GM12878 (cell line): ENCODE measurements at regions not wholly inside any gene's neighbourhood (a gene's known extent, or its start where the extent isn't known, plus 50 kb on each side); places are given as distances from the start of the nearest gene placed in this dataset.

Source experiments
- ATAC-seq: fragments of 200-7000 bp; cut with Tn5 transposase; 3 replicates; pipeline ENCODE4 v1.9.1; 2020; ENCODE audit warnings: mild to moderate bottlenecking, moderate library complexity
- BruUV-seq: library from RNA; stranded (reverse); fragments of 400-500 nt; replicated peaks from 2 replicates; lab custom pipeline; 2021; lab: Mats Ljungman, UMichigan
- CTCF ChIA-PET: fragments of 300-600 bp; sonication (Branson Sonifier 250); formaldehyde crosslinking; extraction: SDS; loops from one replicate; lab custom pipeline; 2021; ENCODE audit warnings: inconsistent platforms; lab: Yijun Ruan, JAX
- POLR2A ChIA-PET: fragments of 350-600 bp; formaldehyde crosslinking; extraction: SDS; loops from one replicate; lab custom pipeline; 2021; ENCODE audit warnings: inconsistent platforms; lab: Charles Lee
- RAD21 ChIA-PET: fragments of 300-600 bp; sonication (Branson Sonifier 250); formaldehyde crosslinking; loops from one replicate; lab custom pipeline; 2023; ENCODE audit warnings: antibody characterized with exemption; ENCODE audit not compliant: unreplicated experiment; lab: Charles Lee
- SMC1A ChIA-PET: fragments of 300-600 bp; sonication (Branson Sonifier 250); formaldehyde crosslinking; loops from one replicate; lab custom pipeline; 2023; ENCODE audit not compliant: unreplicated experiment, uncharacterized antibody; lab: Charles Lee
- DNase-seq: peaks from one replicate; pipeline ENCODE4 v3.0.0-alpha.2; 2011; ENCODE audit warnings: low read depth, low spot score
- FAIRE-seq: peaks from 3 replicates; lab custom pipeline; 2011; peaks lifted over from hg19 to GRCh38; lab: Jason Lieb, UNC
- H2AFZ ChIP-seq: 2 replicates; pipeline ENCODE4 v1.6.0; 2011; ENCODE audit warnings: low read depth, low read length, control low read depth; ENCODE audit not compliant: control insufficient read depth
- H3K27ac ChIP-seq: 2 replicates; pipeline ENCODE4 v1.5.1; 2011; ENCODE audit warnings: control low read depth; ENCODE audit not compliant: control insufficient read depth, insufficient read depth
- H3K27me3 ChIP-seq, 2 experiments: replicated peaks in 1 of 2; 2 replicates each; pipeline versions ENCODE4 v1.6.0 to v1.6.1; 2011; ENCODE audit warnings: low read length in 1 of 2; ENCODE audit not compliant: control insufficient read depth in 2 of 2, insufficient read depth in 2 of 2
- H3K36me3 ChIP-seq, 2 experiments: 2 replicates each; pipeline ENCODE4 v1.5.1; 2011; ENCODE audit warnings: low read length in 1 of 2; ENCODE audit not compliant: control insufficient read depth in 2 of 2, insufficient read depth in 2 of 2
- H3K4me1 ChIP-seq: 2 replicates; pipeline ENCODE4 v1.6.1; 2011; ENCODE audit warnings: mild to moderate bottlenecking, low read length, moderate library complexity, mixed read lengths; ENCODE audit not compliant: control insufficient read depth, insufficient read depth
- H3K4me2 ChIP-seq: 2 replicates; pipeline ENCODE4 v1.6.0; 2011; ENCODE audit warnings: control low read depth; ENCODE audit not compliant: control insufficient read depth, insufficient read depth
- H3K4me3 ChIP-seq: fragments of 200-600 bp; sonication (generic); 2 replicates; pipeline ENCODE4 v1.5.1; 2016
- H3K79me2 ChIP-seq: 2 replicates; pipeline ENCODE4 v1.6.0; 2011; ENCODE audit warnings: low read length; ENCODE audit not compliant: control insufficient read depth, insufficient read depth
- H3K9ac ChIP-seq: 2 replicates; pipeline ENCODE4 v1.8.0; 2011; ENCODE audit warnings: low read length, control low read depth, mixed read lengths; ENCODE audit not compliant: control insufficient read depth, insufficient read depth
- H3K9me3 ChIP-seq: replicated peaks from 3 replicates; pipeline ENCODE4 v1.5.1; 2011; ENCODE audit warnings: mild to moderate bottlenecking, low read length; ENCODE audit not compliant: control insufficient read depth, insufficient read depth
- H4K20me1 ChIP-seq: 2 replicates; pipeline ENCODE4 v1.6.0; 2011; ENCODE audit not compliant: control insufficient read depth, insufficient read depth
- ATF3 ChIP-seq: IDR thresholded peaks from 2 replicates; pipeline ENCODE4 v1.6.1; 2011; ENCODE audit warnings: low read depth, mild to moderate bottlenecking, low read length, moderate library complexity, borderline replicate concordance; ENCODE audit errors: extremely low read depth
- BACH1 ChIP-seq: fragments of 450-650 bp; IDR thresholded peaks from 2 replicates; pipeline ENCODE4 v1.6.1; 2017; ENCODE audit warnings: mild to moderate bottlenecking, borderline replicate concordance
- BCLAF1 ChIP-seq: fragments of 450-650 bp; IDR thresholded peaks from 2 replicates; pipeline ENCODE4 v1.6.1; 2017; ENCODE audit warnings: antibody characterized with exemption, mild to moderate bottlenecking, moderate library complexity
- E4F1 ChIP-seq: fragments of 450-650 bp; IDR thresholded peaks from 2 replicates; pipeline ENCODE4 v1.6.1; 2018; ENCODE audit warnings: borderline replicate concordance, mild to moderate bottlenecking; ENCODE audit not compliant: partially characterized antibody
- EGR1 ChIP-seq, 2 experiments: IDR thresholded peaks; 1 replicate in 1 of 2; 2 replicates in 1 of 2; pipeline ENCODE4 v1.6.1; 2011 to 2012; ENCODE audit warnings: low read depth in 2 of 2, low read length in 2 of 2, borderline replicate concordance in 1 of 2, mild to moderate bottlenecking in 1 of 2, moderate library complexity in 1 of 2
- ESRRA ChIP-seq: IDR thresholded peaks from 2 replicates; pipeline ENCODE4 v1.6.1; 2012; ENCODE audit warnings: mild to moderate bottlenecking, low read length, improper control_type of control experiment
- MEF2B ChIP-seq: fragments of 450-650 bp; IDR thresholded peaks from 2 replicates; pipeline ENCODE4 v1.6.1; 2018; ENCODE audit warnings: mild to moderate bottlenecking, moderate library complexity; ENCODE audit not compliant: partially characterized antibody, poor library complexity, severe bottlenecking
- NFXL1 ChIP-seq: fragments of 450-650 bp; IDR thresholded peaks from 2 replicates; pipeline ENCODE4 v1.6.1; 2017; ENCODE audit warnings: antibody characterized with exemption, mild to moderate bottlenecking, borderline replicate concordance
- PKNOX1 ChIP-seq: fragments of 450-650 bp; IDR thresholded peaks from 2 replicates; pipeline ENCODE4 v1.6.1; 2016; ENCODE audit warnings: mild to moderate bottlenecking
- RAD21 ChIP-seq: IDR thresholded peaks from 2 replicates; pipeline ENCODE4 v1.6.1; 2011; ENCODE audit warnings: mild to moderate bottlenecking, low read depth, low read length, moderate library complexity; ENCODE audit not compliant: insufficient read depth
- SIN3A ChIP-seq: IDR thresholded peaks from 2 replicates; pipeline ENCODE4 v1.6.1; 2012; ENCODE audit warnings: low read depth, low read length, improper control_type of control experiment
- SMARCA5 ChIP-seq: fragments of 450-650 bp; IDR thresholded peaks from 2 replicates; pipeline ENCODE4 v1.6.1; 2017; ENCODE audit warnings: mild to moderate bottlenecking
- ZZZ3 ChIP-seq: IDR thresholded peaks from 2 replicates; pipeline ENCODE4 v1.6.1; 2011; ENCODE audit warnings: low read depth; ENCODE audit not compliant: control insufficient read depth, insufficient read length
- WGBS: methylation state at CpG from one replicate; pipeline ENCODE4 v1.1.6; 2016; ENCODE audit warnings: low lambda C conversion rate; ENCODE audit not compliant: insufficient replicate concordance, insufficient coverage; ENCODE audit errors: missing lambda C conversion rate; 5-methylcytosine and 5-hydroxymethylcytosine counted together
- in situ Hi-C: fragments of 300-500 bp; cut with MboI; formaldehyde crosslinking; loops from 9 replicates; pipeline ENCODE4 v1.14.3; 2018; ENCODE audit warnings: mixed read lengths
- intact Hi-C: fragments of 100-400 bp; cut with micrococcal nuclease; formaldehyde crosslinking; loops from one replicate; pipeline ENCODE4 v1.14.2; 2022; ENCODE audit not compliant: unreplicated experiment

- ChIA-PET CTCF (interaction anchor here (1.2 kb wide), 1 partner anchor 9 kb away, joined by 3 read pairs; no protein-coding TSS in a partner anchor), POLR2A (no interaction called here), RAD21 (no interaction called here), SMC1A (interaction anchor here (1.5 to 1.8 kb wide), 2 partner anchors 10 to 31 kb away, joined by 3 to 6 read pairs; no protein-coding TSS in a partner anchor)
- TF ChIP-seq SIN3A (no peak), MEF2B (no peak), ZZZ3 (no peak), RAD21 (no peak), EGR1 (IDR thresholded peaks at IDR 0.05; ENCODE audit: borderline replicate concordance in 1 of 2, low read depth in 2 of 2, low read length in 2 of 2) (no peak), SMARCA5 (no peak), ATF3 (no peak), NFXL1 (no peak), ESRRA (no peak), BACH1 (no peak), PKNOX1 (no peak), E4F1 (no peak), BCLAF1 (no peak)
- Histone ChIP-seq H3K79me2 (no peaks in the 10 kb centered on the region), H3K27ac (no peak overlapping the region), H3K4me1 (no peaks in the 10 kb centered on the region), H3K36me3 (no peaks in the 10 kb centered on the region), H4K20me1 (no peaks in the 10 kb centered on the region), H3K9ac (no peak overlapping the region), H3K27me3 (no peaks in the 10 kb centered on the region), H3K9me3 (no peaks in the 10 kb centered on the region), H2AFZ (no peak overlapping the region), H3K4me2 (no peak overlapping the region), H3K4me3 (no peak overlapping the region)
- no TSS peak for BruUV-seq
- FAIRE-seq = no peak
- DNase-seq = no peak
- intact Hi-C loops = no loop called here
- ATAC-seq = no peak
- in situ Hi-C loops = no loop called here
- under 1% methylated on average over 6 of the region's 6 CpGs for WGBS
Observed at GRCh38 chr6:153192943-153193885, 62.1 kb upstream of the RGS17 start.
